ENCODE measurements at regions not wholly inside any gene's neighbourhood (a gene's known extent, or its start where the extent isn't known, plus 50 kb on each side); places are given as distances from the start of the nearest gene placed in this dataset.

- TF ChIP-seq POLR2A (IDR thresholded peaks at IDR 0.05; ENCODE audit: low read depth, low read length) (no peak), CTCF (conservative IDR thresholded peaks at IDR 0.05; ENCODE audit: low read depth, low read length) (no peak), USF2 (IDR thresholded peaks at IDR 0.05; ENCODE audit: low read depth, low read length) (no peak), SMC3 (IDR thresholded peaks at IDR 0.05; ENCODE audit: low read depth, low read length) (no peak), CEBPB (IDR thresholded peaks at IDR 0.05; ENCODE audit: low read depth, low read length) (no peak), RCOR1 (IDR thresholded peaks at IDR 0.05; ENCODE audit: insufficient replicate concordance, low read length) (no peak), MAZ (IDR thresholded peaks at IDR 0.05; ENCODE audit: borderline replicate concordance, low read depth, low read length) (no peak), CHD1 (IDR thresholded peaks at IDR 0.05; ENCODE audit: low read depth, low read length) (no peak), RAD21 (IDR thresholded peaks at IDR 0.05; ENCODE audit: low read length) (no peak), BHLHE40 (IDR thresholded peaks at IDR 0.05; ENCODE audit: low read depth, low read length) (no peak), RFX5 (IDR thresholded peaks at IDR 0.05; ENCODE audit: low read depth, low read length) (no peak), MXI1 (IDR thresholded peaks at IDR 0.05; ENCODE audit: borderline replicate concordance, low read depth, low read length) (no peak)
These were observed 113.2 kb downstream of the VAPA start for GRCh38 chr18:10027031-10027430.

Measured in IMR-90 (cell line).